CD4-positive, alpha-beta memory T cell (primary cell): ENCODE measurements at regions not wholly inside any gene's neighbourhood (a gene's known extent, or its start where the extent isn't known, plus 50 kb on each side); places are given as distances from the start of the nearest gene placed in this dataset.

Experiments
- CTCF ChIA-PET: fragments of 350-600 bp; sonication (Branson Sonifier 250); formaldehyde crosslinking; loops from one replicate; lab custom pipeline; 2021; ENCODE audit warnings: inconsistent platforms; ENCODE audit not compliant: partially characterized antibody; lab: Charles Lee
- POLR2A ChIA-PET: fragments of 350-600 bp; sonication (Branson Sonifier 250); formaldehyde crosslinking; loops from one replicate; lab custom pipeline; 2021; ENCODE audit not compliant: partially characterized antibody; lab: Charles Lee
- DNase-seq, 5 donors: peaks; one replicate each; pipeline versions ENCODE4 v3.0.0 to v3.0.0-alpha.2; 2020 to 2022; ENCODE audit warnings: mixed read lengths in 1 of 5
- H3K27ac ChIP-seq: one replicate; pipeline ENCODE4 v1.7.0; 2013; ENCODE audit warnings: low read depth, low read length
- H3K27me3 ChIP-seq: 2 replicates; pipeline ENCODE4 v1.7.0; 2013; ENCODE audit warnings: mild to moderate bottlenecking, low read length, moderate library complexity; ENCODE audit not compliant: insufficient read depth
- H3K36me3 ChIP-seq: 2 replicates; pipeline ENCODE4 v1.7.0; 2013; ENCODE audit warnings: mild to moderate bottlenecking, low read length, moderate library complexity; ENCODE audit not compliant: insufficient read depth
- H3K4me1 ChIP-seq: 2 replicates; pipeline ENCODE4 v1.7.0; 2013; ENCODE audit warnings: mild to moderate bottlenecking, low read length, moderate library complexity; ENCODE audit not compliant: insufficient read depth
- H3K4me3 ChIP-seq, 2 donors: one replicate each; pipeline ENCODE4 v1.7.0; 2013; ENCODE audit warnings: low read length in 2 of 2, mild to moderate bottlenecking in 1 of 2
- H3K9me3 ChIP-seq, 2 donors: one replicate each; pipeline ENCODE4 v1.7.0; 2013; ENCODE audit warnings: low read length in 2 of 2, control low read depth in 1 of 2; ENCODE audit not compliant: control insufficient read depth in 1 of 2
- H3K27ac Mint-ChIP-seq, 7 donors: one replicate each; pipeline ENCODE4 v1.8.0; 2020 to 2021; ENCODE audit warnings: mixed read lengths in 7 of 7, mild to moderate bottlenecking in 6 of 7, inconsistent platforms in 3 of 7, moderate library complexity in 3 of 7
- H3K27me3 Mint-ChIP-seq, 2 donors: one replicate each; pipeline ENCODE4 v1.8.0; 2020 to 2021; ENCODE audit warnings: mixed read lengths in 2 of 2
- H3K36me3 Mint-ChIP-seq, 2 donors: one replicate each; pipeline ENCODE4 v1.8.0; 2020 to 2021; ENCODE audit warnings: mixed read lengths in 2 of 2, inconsistent platforms in 1 of 2, mild to moderate bottlenecking in 1 of 2
- H3K4me1 Mint-ChIP-seq, 4 donors: one replicate each; pipeline ENCODE4 v1.8.0; 2020 to 2021; ENCODE audit warnings: mixed read lengths in 4 of 4, mild to moderate bottlenecking in 1 of 4
- H3K4me3 Mint-ChIP-seq, 8 donors: one replicate each; pipeline ENCODE4 v1.8.0; 2020 to 2021; ENCODE audit warnings: mixed read lengths in 8 of 8, mild to moderate bottlenecking in 7 of 8, moderate library complexity in 6 of 8, inconsistent platforms in 3 of 8
- H3K9me3 Mint-ChIP-seq, 8 donors: one replicate each; pipeline ENCODE4 v1.8.0; 2020 to 2021; ENCODE audit warnings: mixed read lengths in 8 of 8, mild to moderate bottlenecking in 5 of 8, inconsistent platforms in 3 of 8, moderate library complexity in 1 of 8
- intact Hi-C: fragments of 100-400 bp; cut with micrococcal nuclease; formaldehyde crosslinking; loops from one replicate; pipeline ENCODE4 v1.15.1; 2023

GRCh38 chr2:140178234-140178633 is 1398.0 kb upstream of the NXPH2 start:
- DNase-seq = no peak
- Histone ChIP-seq H3K9me3 (no peaks in the 10 kb centered on the region), H3K36me3 (no peaks in the 10 kb centered on the region), H3K27ac (no peak overlapping the region), H3K27me3 (no peaks in the 10 kb centered on the region), H3K4me3 (no peak overlapping the region), H3K4me1 (no peaks in the 10 kb centered on the region)
- ChIA-PET POLR2A (no interaction called here), CTCF (no interaction called here)
- H3K9me3 Mint-ChIP-seq = peaks cover 0 to 22% (median 6%) of the 10 kb centered on the region in 8 donors
- intact Hi-C loops = no loop called here
- no peak overlapping the region for H3K4me3 Mint-ChIP-seq
- H3K36me3 Mint-ChIP-seq = no peaks in the 10 kb centered on the region
- no peaks in the 10 kb centered on the region for H3K27me3 Mint-ChIP-seq
- H3K27ac Mint-ChIP-seq = no peak overlapping the region
- no peaks in the 10 kb centered on the region for H3K4me1 Mint-ChIP-seq

- Mint-ChIP-seq H3K9me3 (peaks cover 0 to 26% (median 11%) of the 10 kb centered on the region in 8 donors), H3K4me3 (no peak overlapping the region), H3K27me3 (no peaks in the 10 kb centered on the region), H3K36me3 (no peaks in the 10 kb centered on the region), H3K4me1 (no peaks in the 10 kb centered on the region), H3K27ac (no peak overlapping the region)
- DNase-seq = no peak
- intact Hi-C loops = no loop called here
- Histone ChIP-seq H3K4me3 (no peak overlapping the region), H3K36me3 (no peaks in the 10 kb centered on the region), H3K9me3 (no peaks in the 10 kb centered on the region), H3K4me1 (no peaks in the 10 kb centered on the region), H3K27me3 (no peaks in the 10 kb centered on the region), H3K27ac (no peak overlapping the region)
- CTCF ChIA-PET = no interaction called here
- POLR2A ChIA-PET = no interaction called here
Observed at GRCh38 chr2:140177086-140177485, 1396.9 kb upstream of the NXPH2 start.

GRCh38 chr2:140173790-140174189 is 1393.6 kb upstream of the NXPH2 start:
- intact Hi-C loops = no loop called here
- H3K36me3 Mint-ChIP-seq = no peaks in the 10 kb centered on the region
- no peaks in the 10 kb centered on the region for H3K9me3 ChIP-seq
- POLR2A ChIA-PET = no interaction called here
- H3K4me3 Mint-ChIP-seq = no peak overlapping the region
- H3K9me3 Mint-ChIP-seq = peaks cover 0 to 39% (median 12%) of the 10 kb centered on the region in 8 donors
- no peak for DNase-seq
- no peak overlapping the region for H3K4me3 ChIP-seq
- no peaks in the 10 kb centered on the region for H3K4me1 Mint-ChIP-seq
- H3K27ac ChIP-seq = no peak overlapping the region
- CTCF ChIA-PET = no interaction called here
- no peaks in the 10 kb centered on the region for H3K36me3 ChIP-seq
- H3K4me1 ChIP-seq = no peaks in the 10 kb centered on the region
- H3K27me3 Mint-ChIP-seq = no peaks in the 10 kb centered on the region
- no peak overlapping the region for H3K27ac Mint-ChIP-seq
- no peaks in the 10 kb centered on the region for H3K27me3 ChIP-seq

- Mint-ChIP-seq H3K36me3 (no peaks in the 10 kb centered on the region), H3K4me1 (no peaks in the 10 kb centered on the region), H3K27me3 (no peaks in the 10 kb centered on the region), H3K4me3 (no peak overlapping the region), H3K9me3 (peaks cover 2 to 51% (median 23%) of the 10 kb centered on the region in 8 donors), H3K27ac (no peak overlapping the region)
- DNase-seq = no peak
- no peaks in the 10 kb centered on the region for H3K27me3 ChIP-seq
- no peaks in the 10 kb centered on the region for H3K36me3 ChIP-seq
- ChIA-PET CTCF (no interaction called here), POLR2A (no interaction called here)
- no peak overlapping the region for H3K4me3 ChIP-seq
- peaks cover 0 to 3% of the 10 kb centered on the region in 2 donors for H3K9me3 ChIP-seq
- no peaks in the 10 kb centered on the region for H3K4me1 ChIP-seq
- intact Hi-C loops = no loop called here
- H3K27ac ChIP-seq = no peak overlapping the region
Observed at GRCh38 chr2:140164449-140164848, 1384.3 kb upstream of the NXPH2 start.

GRCh38 chr2:140158259-140158658 is 1378.1 kb upstream of the NXPH2 start:
- Histone ChIP-seq H3K4me1 (no peaks in the 10 kb centered on the region), H3K36me3 (no peaks in the 10 kb centered on the region), H3K27me3 (no peaks in the 10 kb centered on the region), H3K27ac (no peak overlapping the region), H3K9me3 (no peaks in the 10 kb centered on the region), H3K4me3 (no peak overlapping the region)
- no peak overlapping the region for H3K27ac Mint-ChIP-seq
- intact Hi-C loops = no loop called here
- DNase-seq = no peak
- POLR2A ChIA-PET = no interaction called here
- H3K4me3 Mint-ChIP-seq = no peak overlapping the region
- CTCF ChIA-PET = no interaction called here
- no peaks in the 10 kb centered on the region for H3K36me3 Mint-ChIP-seq
- no peaks in the 10 kb centered on the region for H3K27me3 Mint-ChIP-seq
- peaks cover 2 to 46% (median 17%) of the 10 kb centered on the region in 8 donors for H3K9me3 Mint-ChIP-seq
- no peaks in the 10 kb centered on the region for H3K4me1 Mint-ChIP-seq

- CTCF ChIA-PET = no interaction called here
- no peaks in the 10 kb centered on the region for H3K27me3 Mint-ChIP-seq
- POLR2A ChIA-PET = no interaction called here
- H3K9me3 ChIP-seq = no peaks in the 10 kb centered on the region
- H3K4me1 Mint-ChIP-seq = no peaks in the 10 kb centered on the region
- no peak overlapping the region for H3K27ac Mint-ChIP-seq
- H3K4me1 ChIP-seq = no peaks in the 10 kb centered on the region
- DNase-seq = no peak
- no peaks in the 10 kb centered on the region for H3K36me3 Mint-ChIP-seq
- intact Hi-C loops = no loop called here
- H3K36me3 ChIP-seq = no peaks in the 10 kb centered on the region
- H3K4me3 ChIP-seq = no peak overlapping the region
- peaks cover 2 to 44% (median 17%) of the 10 kb centered on the region in 8 donors for H3K9me3 Mint-ChIP-seq
- H3K27me3 ChIP-seq = no peaks in the 10 kb centered on the region
- no peak overlapping the region for H3K27ac ChIP-seq
- H3K4me3 Mint-ChIP-seq = no peak overlapping the region
Observed at GRCh38 chr2:140157816-140158215, 1377.6 kb upstream of the NXPH2 start.

GRCh38 chr2:140154706-140155105 is 1374.5 kb upstream of the NXPH2 start:
- no peak overlapping the region for H3K4me3 ChIP-seq
- no peaks in the 10 kb centered on the region for H3K27me3 ChIP-seq
- Mint-ChIP-seq H3K27me3 (no peaks in the 10 kb centered on the region), H3K9me3 (peaks cover under 1 to 24% (median 7%) of the 10 kb centered on the region in 8 donors), H3K4me3 (no peak overlapping the region), H3K27ac (no peak overlapping the region), H3K4me1 (no peaks in the 10 kb centered on the region), H3K36me3 (no peaks in the 10 kb centered on the region)
- DNase-seq = no peak
- intact Hi-C loops = no loop called here
- POLR2A ChIA-PET = no interaction called here
- H3K9me3 ChIP-seq = no peaks in the 10 kb centered on the region
- no peaks in the 10 kb centered on the region for H3K4me1 ChIP-seq
- CTCF ChIA-PET = no interaction called here
- H3K36me3 ChIP-seq = no peaks in the 10 kb centered on the region
- no peak overlapping the region for H3K27ac ChIP-seq

GRCh38 chr2:140154271-140154670 is 1374.1 kb upstream of the NXPH2 start:
- no peaks in the 10 kb centered on the region for H3K4me1 ChIP-seq
- H3K27ac ChIP-seq = no peak overlapping the region
- H3K36me3 ChIP-seq = no peaks in the 10 kb centered on the region
- H3K9me3 Mint-ChIP-seq = peaks cover 2 to 21% (median 6%) of the 10 kb centered on the region in 8 donors
- H3K27me3 ChIP-seq = no peaks in the 10 kb centered on the region
- no peaks in the 10 kb centered on the region for H3K9me3 ChIP-seq
- H3K27me3 Mint-ChIP-seq = no peaks in the 10 kb centered on the region
- H3K36me3 Mint-ChIP-seq = no peaks in the 10 kb centered on the region
- no peak overlapping the region for H3K4me3 ChIP-seq
- no peak overlapping the region for H3K4me3 Mint-ChIP-seq
- ChIA-PET CTCF (no interaction called here), POLR2A (no interaction called here)
- no peak overlapping the region for H3K27ac Mint-ChIP-seq
- intact Hi-C loops = no loop called here
- H3K4me1 Mint-ChIP-seq = no peaks in the 10 kb centered on the region
- DNase-seq = no peak
